H9 (cell line): ENCODE measurements at regions not wholly inside any gene's neighbourhood (a gene's known extent, or its start where the extent isn't known, plus 50 kb on each side); places are given as distances from the start of the nearest gene placed in this dataset.

Experiments used
- DNase-seq: peaks from one replicate; pipeline ENCODE4 v3.0.0-alpha.2; 2017
- H2AFZ ChIP-seq: one replicate; pipeline ENCODE4 v1.6.1; 2013; ENCODE audit warnings: mild to moderate bottlenecking, low read length, control low read depth, moderate library complexity
- H2AK5ac ChIP-seq: 2 replicates; pipeline ENCODE4 v1.6.1; 2013; ENCODE audit warnings: low read length, control low read depth, mixed read lengths; ENCODE audit not compliant: insufficient read length
- H2BK120ac ChIP-seq: one replicate; pipeline ENCODE4 v1.6.1; 2013; ENCODE audit warnings: low read depth, mild to moderate bottlenecking, low read length, control low read depth, inconsistent platforms; ENCODE audit not compliant: poor library complexity, severe bottlenecking
- H2BK12ac ChIP-seq: 2 replicates; pipeline ENCODE4 v1.6.1; 2013; ENCODE audit warnings: low read length, control low read depth, mixed read lengths, low read depth; ENCODE audit not compliant: insufficient read length
- H2BK15ac ChIP-seq: 2 replicates; pipeline ENCODE4 v1.6.1; 2013; ENCODE audit warnings: low read depth, low read length, control low read depth
- H2BK20ac ChIP-seq: one replicate; pipeline ENCODE4 v1.6.1; 2013; ENCODE audit warnings: low read depth, mild to moderate bottlenecking, low read length, control low read depth, inconsistent platforms; ENCODE audit not compliant: poor library complexity, severe bottlenecking
- H2BK5ac ChIP-seq: 2 replicates; pipeline ENCODE4 v1.6.1; 2013; ENCODE audit warnings: low read length, control low read depth, mixed read lengths; ENCODE audit not compliant: insufficient read length
- H3K14ac ChIP-seq: 2 replicates; pipeline ENCODE4 v1.6.1; 2013; ENCODE audit warnings: low read length, control low read depth; ENCODE audit not compliant: insufficient read depth
- H3K18ac ChIP-seq: 2 replicates; pipeline ENCODE4 v1.6.1; 2013; ENCODE audit warnings: low read depth, mild to moderate bottlenecking, mixed read lengths, low read length, control low read depth; ENCODE audit not compliant: insufficient read length
- H3K23ac ChIP-seq: 2 replicates; pipeline ENCODE4 v1.6.1; 2013; ENCODE audit warnings: low read length, control low read depth, mixed read lengths, low read depth; ENCODE audit not compliant: insufficient read length
- H3K23me2 ChIP-seq: 2 replicates; pipeline ENCODE4 v1.6.1; 2013; ENCODE audit warnings: low read depth, mild to moderate bottlenecking, mixed read lengths, low read length, control low read depth; ENCODE audit not compliant: insufficient read length, poor library complexity, severe bottlenecking
- H3K27ac ChIP-seq: 2 replicates; pipeline ENCODE4 v1.5.1; 2013; ENCODE audit warnings: low read length, control low read depth, mixed read lengths, low read depth; ENCODE audit not compliant: insufficient read length
- H3K27me3 ChIP-seq: 2 replicates; pipeline ENCODE4 v1.6.1; 2013; ENCODE audit warnings: low read length, control low read depth, inconsistent platforms; ENCODE audit not compliant: insufficient read depth
- H3K4ac ChIP-seq: 2 replicates; pipeline ENCODE4 v1.6.1; 2013; ENCODE audit warnings: low read depth, mild to moderate bottlenecking, control low read depth, inconsistent platforms, low read length, moderate library complexity
- H3K4me1 ChIP-seq: 2 replicates; pipeline ENCODE4 v1.6.1; 2013; ENCODE audit warnings: low read length, control low read depth, inconsistent platforms; ENCODE audit not compliant: insufficient read depth
- H3K4me2 ChIP-seq: 2 replicates; pipeline ENCODE4 v1.6.1; 2013; ENCODE audit warnings: low read length, control low read depth, mixed read lengths; ENCODE audit not compliant: insufficient read length, insufficient read depth
- H3K56ac ChIP-seq: 2 replicates; pipeline ENCODE4 v1.6.1; 2013; ENCODE audit warnings: low read depth, mild to moderate bottlenecking, mixed read lengths, low read length, control low read depth; ENCODE audit not compliant: insufficient read length
- H3K79me1 ChIP-seq: 2 replicates; pipeline ENCODE4 v1.6.1; 2013; ENCODE audit warnings: low read depth, mild to moderate bottlenecking, moderate library complexity, low read length, control low read depth, inconsistent platforms; ENCODE audit not compliant: insufficient read depth, poor library complexity, severe bottlenecking
- H3K79me2 ChIP-seq: 2 replicates; pipeline ENCODE4 v1.6.1; 2013; ENCODE audit warnings: low read length, control low read depth, inconsistent platforms; ENCODE audit not compliant: insufficient read depth
- H3K9ac ChIP-seq: 2 replicates; pipeline ENCODE4 v1.6.1; 2013; ENCODE audit warnings: low read length, control low read depth, mixed read lengths; ENCODE audit not compliant: insufficient read length; ENCODE audit errors: extremely low read depth
- H3K9me3 ChIP-seq: one replicate; pipeline ENCODE4 v1.6.1; 2013; ENCODE audit warnings: low read depth, low read length, inconsistent platforms; ENCODE audit not compliant: control insufficient read depth
- H3T11ph ChIP-seq: one replicate; pipeline ENCODE4 v1.6.1; 2013; ENCODE audit warnings: mild to moderate bottlenecking, low read length, control low read depth, inconsistent platforms
- H4K20me1 ChIP-seq: one replicate; pipeline ENCODE4 v1.6.1; 2013; ENCODE audit not compliant: control insufficient read depth, insufficient read length, insufficient read depth
- H4K5ac ChIP-seq: 2 replicates; pipeline ENCODE4 v1.6.1; 2013; ENCODE audit warnings: low read depth, mild to moderate bottlenecking, mixed read lengths, low read length, control low read depth; ENCODE audit not compliant: insufficient read length
- H4K8ac ChIP-seq: replicated peaks from 2 replicates; pipeline ENCODE4 v1.6.1; 2013; ENCODE audit warnings: low read length, control low read depth, mixed read lengths, low read depth; ENCODE audit not compliant: insufficient read length
- H4K91ac ChIP-seq: 2 replicates; pipeline ENCODE4 v1.6.1; 2013; ENCODE audit warnings: low read depth, mild to moderate bottlenecking, moderate library complexity, mixed read lengths, low read length, control low read depth; ENCODE audit not compliant: insufficient read length
- H3K27ac Mint-ChIP-seq, 3 experiments: 2 replicates in 2 of 3; 3 replicates in 1 of 3; pipeline ENCODE4 v1.8.0; 2020 to 2021; ENCODE audit warnings: mixed read lengths in 3 of 3, mild to moderate bottlenecking in 1 of 3, moderate library complexity in 1 of 3
- H3K27me3 Mint-ChIP-seq: 2 replicates; pipeline ENCODE4 v1.8.0; 2021; ENCODE audit warnings: low read depth, mild to moderate bottlenecking, moderate library complexity, mixed read lengths
- H3K36me3 Mint-ChIP-seq, 3 experiments: 2 replicates in 2 of 3; 3 replicates in 1 of 3; pipeline ENCODE4 v1.8.0; 2020 to 2021; ENCODE audit warnings: low read depth in 3 of 3, mixed read lengths in 3 of 3; ENCODE audit not compliant: insufficient read depth in 1 of 3
- H3K4me1 Mint-ChIP-seq, 2 experiments: 2 replicates each; pipeline ENCODE4 v1.8.0; 2020; ENCODE audit warnings: mixed read lengths in 2 of 2
- H3K4me3 Mint-ChIP-seq, 2 experiments: 2 replicates in 1 of 2; 3 replicates in 1 of 2; pipeline ENCODE4 v1.8.0; 2020 to 2021; ENCODE audit warnings: mild to moderate bottlenecking in 2 of 2, mixed read lengths in 2 of 2, moderate library complexity in 1 of 2
- H3K9me3 Mint-ChIP-seq, 2 experiments: 2 replicates in 1 of 2; 3 replicates in 1 of 2; pipeline ENCODE4 v1.8.0; 2020; ENCODE audit warnings: mild to moderate bottlenecking in 2 of 2, mixed read lengths in 2 of 2, moderate library complexity in 1 of 2
- WGBS: extraction: QIAGEN DNeasy Blood & Tissue Kit; methylation state at CpG from one replicate; pipeline ENCODE4 v1.1.7; 2013; ENCODE audit warnings: missing lambda C conversion rate, low lambda C conversion rate, mixed read lengths; ENCODE audit not compliant: insufficient read length; ENCODE audit errors: extremely low coverage; 5-methylcytosine and 5-hydroxymethylcytosine counted together
- TF ChIP-seq, protein P1 (sequence below): fragments of 200-600 bp; sonication (generic); conservative IDR thresholded peaks from 3 replicates; pipeline ENCODE4 v1.8.0; 2021; ENCODE audit warnings: antibody characterized with exemption, mild to moderate bottlenecking

DNA sequence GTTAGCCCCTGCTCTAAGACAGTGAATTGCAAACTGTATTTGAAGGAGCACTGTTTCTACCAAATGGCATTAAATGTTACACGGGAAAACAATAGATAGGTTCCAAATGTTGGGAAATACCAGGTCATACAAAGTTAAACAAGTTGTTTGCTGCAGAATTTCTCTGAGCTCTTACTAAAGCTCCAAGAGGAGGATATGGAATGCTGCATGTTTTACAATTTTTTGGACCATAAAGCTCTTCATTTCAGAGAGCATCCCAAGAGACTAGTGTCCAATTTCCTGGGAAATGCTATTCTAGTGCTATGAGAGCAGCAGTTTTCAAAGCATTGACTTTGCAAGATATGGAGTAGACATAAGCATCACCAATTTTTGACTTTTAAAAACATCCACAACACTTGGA is 155.6 kb upstream of the CCDC68 start:
- Histone ChIP-seq H3K27ac (no peak overlapping the region), H2BK20ac (no peak overlapping the region), H3K9me3 (no peaks in the 10 kb centered on the region), H3K9ac (no peak overlapping the region), H3T11ph (no peak overlapping the region), H3K23ac (no peak overlapping the region), H3K4ac (no peak overlapping the region), H2BK120ac (no peak overlapping the region), H3K56ac (no peak overlapping the region), H4K20me1 (no peaks in the 10 kb centered on the region), H3K4me2 (no peak overlapping the region), H3K79me2 (no peaks in the 10 kb centered on the region), H3K79me1 (no peaks in the 10 kb centered on the region), H2AK5ac (no peak overlapping the region), H4K5ac (no peak overlapping the region), H3K27me3 (no peaks in the 10 kb centered on the region), H4K91ac (no peak overlapping the region), H2BK5ac (no peak overlapping the region), H3K18ac (no peak overlapping the region), H4K8ac (no peak overlapping the region), H3K4me1 (0 out of 2 replicates have a peak, but pooled peaks cover 2% of the 10 kb centered on the region), H3K14ac (no peak overlapping the region), H2BK12ac (no peak overlapping the region), H2BK15ac (no peak overlapping the region), H2AFZ (no peak overlapping the region), H3K23me2 (no peaks in the 10 kb centered on the region)
- Mint-ChIP-seq H3K36me3 (no peaks in the 10 kb centered on the region), H3K27me3 (peaks cover 10% of the 10 kb centered on the region), H3K4me3 (no peak overlapping the region), H3K27ac (no peak overlapping the region), H3K4me1 (peaks cover 4 to 5% of the 10 kb centered on the region in 2 experiments), H3K9me3 (no peaks in the 10 kb centered on the region)
- TF ChIP-seq, protein P1, sequence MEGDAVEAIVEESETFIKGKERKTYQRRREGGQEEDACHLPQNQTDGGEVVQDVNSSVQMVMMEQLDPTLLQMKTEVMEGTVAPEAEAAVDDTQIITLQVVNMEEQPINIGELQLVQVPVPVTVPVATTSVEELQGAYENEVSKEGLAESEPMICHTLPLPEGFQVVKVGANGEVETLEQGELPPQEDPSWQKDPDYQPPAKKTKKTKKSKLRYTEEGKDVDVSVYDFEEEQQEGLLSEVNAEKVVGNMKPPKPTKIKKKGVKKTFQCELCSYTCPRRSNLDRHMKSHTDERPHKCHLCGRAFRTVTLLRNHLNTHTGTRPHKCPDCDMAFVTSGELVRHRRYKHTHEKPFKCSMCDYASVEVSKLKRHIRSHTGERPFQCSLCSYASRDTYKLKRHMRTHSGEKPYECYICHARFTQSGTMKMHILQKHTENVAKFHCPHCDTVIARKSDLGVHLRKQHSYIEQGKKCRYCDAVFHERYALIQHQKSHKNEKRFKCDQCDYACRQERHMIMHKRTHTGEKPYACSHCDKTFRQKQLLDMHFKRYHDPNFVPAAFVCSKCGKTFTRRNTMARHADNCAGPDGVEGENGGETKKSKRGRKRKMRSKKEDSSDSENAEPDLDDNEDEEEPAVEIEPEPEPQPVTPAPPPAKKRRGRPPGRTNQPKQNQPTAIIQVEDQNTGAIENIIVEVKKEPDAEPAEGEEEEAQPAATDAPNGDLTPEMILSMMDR: no peak
- no peak for DNase-seq
- WGBS: no CpG with 5 or more reads among the region's 1 CpG
